Stimulated activated naive CD8-positive, alpha-beta T cell treated with anti-CD3 and anti-CD28 coated beads, Interleukin-15, Interleukin-2, amounts not matched to agents 100 ng/mL and 50 ng/mL, for 24 hours (primary cell): ENCODE measurements at regions not wholly inside any gene's neighbourhood (a gene's known extent, or its start where the extent isn't known, plus 50 kb on each side); places are given as distances from the start of the nearest gene placed in this dataset.
"Not testable (repeated sequence)": the region's sequence is repeated elsewhere in the genome, so short reads cannot be mapped to it uniquely, and the experiment has no call there.

Source experiments
- H3K27ac Mint-ChIP-seq: one replicate; pipeline ENCODE4 v1.8.0; 2021; ENCODE audit warnings: mild to moderate bottlenecking, mixed read lengths
- H3K27me3 Mint-ChIP-seq: one replicate; pipeline ENCODE4 v1.8.0; 2021; ENCODE audit warnings: mixed read lengths
- H3K36me3 Mint-ChIP-seq: one replicate; pipeline ENCODE4 v1.8.0; 2021; ENCODE audit warnings: low read depth, mixed read lengths
- H3K4me1 Mint-ChIP-seq: one replicate; pipeline ENCODE4 v1.8.0; 2021; ENCODE audit warnings: low read depth, mixed read lengths
- H3K4me3 Mint-ChIP-seq: one replicate; pipeline ENCODE4 v1.8.0; 2021; ENCODE audit warnings: mild to moderate bottlenecking, mixed read lengths
- H3K9me3 Mint-ChIP-seq: one replicate; pipeline ENCODE4 v1.8.0; 2021; ENCODE audit warnings: mixed read lengths

- no peaks in the 10 kb centered on the region for H3K9me3 Mint-ChIP-seq
- no peak overlapping the region for H3K4me3 Mint-ChIP-seq
- H3K27me3 Mint-ChIP-seq = no peaks in the 10 kb centered on the region
- no peaks in the 10 kb centered on the region for H3K4me1 Mint-ChIP-seq
- H3K27ac Mint-ChIP-seq = no peak overlapping the region
- H3K36me3 Mint-ChIP-seq = no peaks in the 10 kb centered on the region
These were observed 155.0 kb upstream of the JARID2 start for GRCh38 chr6:15090745-15091384.

- H3K36me3 Mint-ChIP-seq = no peaks in the 10 kb centered on the region
- no peak overlapping the region for H3K27ac Mint-ChIP-seq
- no peaks in the 10 kb centered on the region for H3K9me3 Mint-ChIP-seq
- H3K4me3 Mint-ChIP-seq = no peak overlapping the region
- no peaks in the 10 kb centered on the region for H3K27me3 Mint-ChIP-seq
- peaks cover 4% of the 10 kb centered on the region for H3K4me1 Mint-ChIP-seq
These were observed 148.7 kb upstream of the JARID2 start for GRCh38 chr6:15096894-15097837.

- Mint-ChIP-seq H3K27me3 (no peaks in the 10 kb centered on the region), H3K36me3 (peaks cover 4% of the 10 kb centered on the region), H3K9me3 (peaks cover 4% of the 10 kb centered on the region), H3K4me3 (no peak overlapping the region), H3K27ac (no peak overlapping the region), H3K4me1 (peaks cover 4% of the 10 kb centered on the region)
These were observed 144.7 kb upstream of the JARID2 start for GRCh38 chr6:15101130-15101529.

GRCh38 chr6:15102241-15102640, 143.6 kb upstream of the JARID2 start:
- no peak overlapping the region for H3K27ac Mint-ChIP-seq
- H3K27me3 Mint-ChIP-seq = no peaks in the 10 kb centered on the region
- peaks cover 4% of the 10 kb centered on the region for H3K9me3 Mint-ChIP-seq
- no peak overlapping the region for H3K4me3 Mint-ChIP-seq
- peaks cover 4% of the 10 kb centered on the region for H3K36me3 Mint-ChIP-seq
- no peaks in the 10 kb centered on the region for H3K4me1 Mint-ChIP-seq

- Mint-ChIP-seq H3K36me3 (peaks cover 4% of the 10 kb centered on the region), H3K27me3 (no peaks in the 10 kb centered on the region), H3K4me1 (no peaks in the 10 kb centered on the region), H3K27ac (no peak overlapping the region), H3K4me3 (no peak overlapping the region), H3K9me3 (peaks cover 4% of the 10 kb centered on the region)
These were observed 138.8 kb upstream of the JARID2 start for GRCh38 chr6:15106958-15107643.

GRCh38 chr6:15107644-15108382, 138.1 kb upstream of the JARID2 start:
- H3K4me3 Mint-ChIP-seq = no peak overlapping the region
- H3K4me1 Mint-ChIP-seq = no peaks in the 10 kb centered on the region
- peaks cover 4% of the 10 kb centered on the region for H3K9me3 Mint-ChIP-seq
- H3K27me3 Mint-ChIP-seq = no peaks in the 10 kb centered on the region
- peaks cover 4% of the 10 kb centered on the region for H3K36me3 Mint-ChIP-seq
- no peak overlapping the region for H3K27ac Mint-ChIP-seq

- Mint-ChIP-seq H3K27ac (no peak overlapping the region), H3K36me3 (peaks cover 4% of the 10 kb centered on the region), H3K9me3 (peaks cover 4% of the 10 kb centered on the region), H3K4me3 (no peak overlapping the region), H3K27me3 (no peaks in the 10 kb centered on the region), H3K4me1 (no peaks in the 10 kb centered on the region)
These were observed 137.5 kb upstream of the JARID2 start for GRCh38 chr6:15108383-15108715.

GRCh38 chr6:15109338-15110090, 136.4 kb upstream of the JARID2 start:
- peaks cover 4% of the 10 kb centered on the region for H3K36me3 Mint-ChIP-seq
- peaks cover 4% of the 10 kb centered on the region for H3K9me3 Mint-ChIP-seq
- H3K4me1 Mint-ChIP-seq = no peaks in the 10 kb centered on the region
- no peak overlapping the region for H3K27ac Mint-ChIP-seq
- no peak overlapping the region for H3K4me3 Mint-ChIP-seq
- no peaks in the 10 kb centered on the region for H3K27me3 Mint-ChIP-seq

GRCh38 chr6:15110726-15111354, 135.0 kb upstream of the JARID2 start:
- Mint-ChIP-seq H3K4me3 (no peak overlapping the region), H3K4me1 (no peaks in the 10 kb centered on the region), H3K27ac (no peak overlapping the region), H3K9me3 (no peaks in the 10 kb centered on the region), H3K36me3 (no peaks in the 10 kb centered on the region), H3K27me3 (no peaks in the 10 kb centered on the region)

- not testable (repeated sequence) for H3K27me3 Mint-ChIP-seq, H3K27ac Mint-ChIP-seq, H3K9me3 Mint-ChIP-seq, H3K36me3 Mint-ChIP-seq, H3K4me3 Mint-ChIP-seq, H3K4me1 Mint-ChIP-seq
These were observed 134.3 kb upstream of the JARID2 start for GRCh38 chr6:15111576-15111975.

- H3K36me3 Mint-ChIP-seq = no peaks in the 10 kb centered on the region
These were observed 132.3 kb upstream of the JARID2 start for GRCh38 chr6:15113587-15113986.

GRCh38 chr6:15114061-15114460, 131.8 kb upstream of the JARID2 start:
- Mint-ChIP-seq H3K27ac (no peak overlapping the region), H3K9me3 (no peaks in the 10 kb centered on the region), H3K27me3 (no peaks in the 10 kb centered on the region), H3K4me1 (no peaks in the 10 kb centered on the region), H3K4me3 (no peak overlapping the region), H3K36me3 (no peaks in the 10 kb centered on the region)

More at GRCh38 chr6:15113587-15113986, 132.3 kb upstream of the JARID2 start:
- H3K9me3 Mint-ChIP-seq = no peaks in the 10 kb centered on the region
- H3K27ac Mint-ChIP-seq = no peak overlapping the region
- H3K4me3 Mint-ChIP-seq = no peak overlapping the region
- H3K4me1 Mint-ChIP-seq = no peaks in the 10 kb centered on the region
- H3K27me3 Mint-ChIP-seq = no peaks in the 10 kb centered on the region

GRCh38 chr6:15116889-15117288, 129.0 kb upstream of the JARID2 start:
- Mint-ChIP-seq H3K4me1 (peaks cover 3% of the 10 kb centered on the region), H3K27ac (no peak overlapping the region), H3K9me3 (no peaks in the 10 kb centered on the region), H3K27me3 (no peaks in the 10 kb centered on the region), H3K4me3 (no peak overlapping the region), H3K36me3 (no peaks in the 10 kb centered on the region)

- H3K4me1 Mint-ChIP-seq = peaks cover 3% of the 10 kb centered on the region
- H3K27me3 Mint-ChIP-seq = no peaks in the 10 kb centered on the region
- H3K36me3 Mint-ChIP-seq = no peaks in the 10 kb centered on the region
- no peak overlapping the region for H3K27ac Mint-ChIP-seq
- H3K4me3 Mint-ChIP-seq = no peak overlapping the region
- no peaks in the 10 kb centered on the region for H3K9me3 Mint-ChIP-seq
These were observed 124.4 kb upstream of the JARID2 start for GRCh38 chr6:15121443-15121842.
